ENCODE measurements at regions not wholly inside any gene's neighbourhood (a gene's known extent, or its start where the extent isn't known, plus 50 kb on each side); places are given as distances from the start of the nearest gene placed in this dataset.

DNA sequence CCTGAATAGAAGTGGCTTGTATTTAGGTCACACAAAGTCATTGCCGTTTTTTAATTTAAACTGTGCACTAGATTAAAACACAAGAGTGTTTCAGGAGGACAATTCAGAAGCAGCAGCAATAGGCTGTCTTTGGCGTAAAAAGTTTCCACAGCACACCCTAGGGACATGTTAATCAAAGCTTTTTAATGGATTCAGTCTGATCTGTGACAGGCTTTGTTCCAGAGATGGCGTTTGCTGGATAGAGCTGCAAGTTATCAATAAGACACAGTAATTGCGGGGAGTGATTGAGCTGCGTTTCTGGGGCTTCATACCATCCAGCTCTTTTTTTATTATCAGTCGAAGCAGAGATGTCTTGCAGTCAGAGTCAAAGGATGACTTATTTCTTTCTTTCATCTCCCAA, 300.3 kb downstream of the ZNF608 start:
- no peak overlapping the region for H3K4me3 ChIP-seq (ENCODE audit: control insufficient read depth, low read depth, low read length)
- no peak for DNase-seq (ENCODE audit: low read depth)
- TF ChIP-seq, protein P1, sequence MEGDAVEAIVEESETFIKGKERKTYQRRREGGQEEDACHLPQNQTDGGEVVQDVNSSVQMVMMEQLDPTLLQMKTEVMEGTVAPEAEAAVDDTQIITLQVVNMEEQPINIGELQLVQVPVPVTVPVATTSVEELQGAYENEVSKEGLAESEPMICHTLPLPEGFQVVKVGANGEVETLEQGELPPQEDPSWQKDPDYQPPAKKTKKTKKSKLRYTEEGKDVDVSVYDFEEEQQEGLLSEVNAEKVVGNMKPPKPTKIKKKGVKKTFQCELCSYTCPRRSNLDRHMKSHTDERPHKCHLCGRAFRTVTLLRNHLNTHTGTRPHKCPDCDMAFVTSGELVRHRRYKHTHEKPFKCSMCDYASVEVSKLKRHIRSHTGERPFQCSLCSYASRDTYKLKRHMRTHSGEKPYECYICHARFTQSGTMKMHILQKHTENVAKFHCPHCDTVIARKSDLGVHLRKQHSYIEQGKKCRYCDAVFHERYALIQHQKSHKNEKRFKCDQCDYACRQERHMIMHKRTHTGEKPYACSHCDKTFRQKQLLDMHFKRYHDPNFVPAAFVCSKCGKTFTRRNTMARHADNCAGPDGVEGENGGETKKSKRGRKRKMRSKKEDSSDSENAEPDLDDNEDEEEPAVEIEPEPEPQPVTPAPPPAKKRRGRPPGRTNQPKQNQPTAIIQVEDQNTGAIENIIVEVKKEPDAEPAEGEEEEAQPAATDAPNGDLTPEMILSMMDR (conservative IDR thresholded peaks at IDR 0.05; ENCODE audit: control insufficient read depth, insufficient read depth, low read depth, low read length): no peak

DNA sequence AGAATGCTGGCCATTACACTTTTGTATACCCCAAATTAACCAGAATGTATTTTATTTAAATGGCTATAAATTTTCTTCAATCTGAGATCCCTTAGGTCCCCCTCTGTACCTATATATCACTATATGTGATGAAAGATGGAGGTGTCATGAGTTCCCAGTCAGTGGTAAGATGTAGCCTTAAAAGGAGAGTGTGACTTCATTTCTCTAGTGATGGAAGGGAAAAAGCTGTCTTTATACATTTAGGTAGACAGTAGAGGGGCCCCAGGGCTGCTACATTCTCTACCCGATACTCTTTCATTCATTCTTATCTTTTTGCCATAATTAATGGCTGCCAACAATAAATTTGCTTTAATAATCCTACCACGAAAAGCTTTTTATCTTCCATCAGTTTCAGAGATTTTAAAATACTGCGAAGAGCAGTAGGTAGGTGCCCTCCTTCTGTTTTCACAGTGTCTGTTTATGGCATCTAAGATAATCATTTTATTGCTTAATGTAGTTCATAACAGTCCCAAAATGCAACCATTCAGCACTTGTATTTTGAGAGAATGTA, 301.3 kb downstream of the ZNF608 start:
- no peak for DNase-seq (ENCODE audit: low read depth)
- no peak overlapping the region for H3K4me3 ChIP-seq (ENCODE audit: control insufficient read depth, low read depth, low read length)
- TF ChIP-seq, protein P1 (conservative IDR thresholded peaks at IDR 0.05; ENCODE audit: control insufficient read depth, insufficient read depth, low read depth, low read length): no peak

DNA sequence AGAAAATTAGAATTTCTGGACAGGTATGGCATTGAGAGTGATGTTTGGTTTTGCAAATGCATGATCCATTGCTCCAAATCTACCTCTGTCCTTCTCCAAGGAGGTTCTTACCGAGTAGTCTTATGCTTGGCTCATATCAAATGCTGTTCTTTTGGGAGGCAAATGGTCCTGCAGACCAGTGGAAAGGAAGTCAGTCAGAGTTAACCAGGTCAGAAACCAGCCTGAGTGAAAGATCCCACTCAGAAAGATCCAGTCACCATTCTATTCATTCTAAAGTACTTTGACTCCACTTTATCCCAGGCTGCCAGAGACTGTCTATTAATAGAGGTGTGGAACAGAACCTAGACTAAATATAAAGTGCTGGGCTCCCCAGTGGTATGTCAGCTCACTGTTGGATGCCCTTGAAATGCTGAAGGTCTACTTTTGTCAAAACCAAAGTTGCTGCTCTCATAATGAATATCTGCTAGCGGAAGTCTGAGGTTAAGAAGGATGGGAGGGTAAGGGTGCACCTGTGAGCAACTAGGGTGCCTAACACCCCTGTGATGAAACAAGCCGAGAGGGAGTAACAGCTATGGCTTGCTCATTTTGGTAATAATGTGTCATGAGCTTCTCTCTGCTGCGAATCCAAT, 302.2 kb downstream of the ZNF608 start:
- TF ChIP-seq, protein P1 (conservative IDR thresholded peaks at IDR 0.05; ENCODE audit: control insufficient read depth, insufficient read depth, low read depth, low read length): no peak
- no peak overlapping the region for H3K4me3 ChIP-seq (ENCODE audit: control insufficient read depth, low read depth, low read length)
- DNase-seq (ENCODE audit: low read depth): no peak

DNA sequence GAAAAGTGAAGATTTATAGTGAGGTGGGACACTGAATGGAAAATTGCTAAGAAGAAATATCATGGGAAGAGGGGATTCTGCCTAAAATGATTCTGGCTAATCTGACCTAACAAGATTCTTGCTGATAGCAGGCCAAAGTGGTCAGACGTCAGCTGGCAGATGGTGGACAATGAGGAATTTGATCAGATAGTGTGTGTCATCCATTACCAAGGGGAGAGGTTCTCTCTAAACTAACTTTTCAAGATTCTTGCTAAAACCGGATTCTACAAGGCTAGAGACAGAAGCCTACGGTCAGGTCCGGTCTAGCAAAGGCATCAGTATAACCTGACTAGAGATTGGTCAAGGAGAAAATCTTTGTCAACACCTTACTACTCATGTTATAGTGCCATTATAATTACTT, 306.0 kb downstream of the ZNF608 start:
- TF ChIP-seq, protein P1 (conservative IDR thresholded peaks at IDR 0.05; ENCODE audit: control insufficient read depth, insufficient read depth, low read depth, low read length): no peak
- no peak for DNase-seq (ENCODE audit: low read depth)
- no peak overlapping the region for H3K4me3 ChIP-seq (ENCODE audit: control insufficient read depth, low read depth, low read length)

DNA sequence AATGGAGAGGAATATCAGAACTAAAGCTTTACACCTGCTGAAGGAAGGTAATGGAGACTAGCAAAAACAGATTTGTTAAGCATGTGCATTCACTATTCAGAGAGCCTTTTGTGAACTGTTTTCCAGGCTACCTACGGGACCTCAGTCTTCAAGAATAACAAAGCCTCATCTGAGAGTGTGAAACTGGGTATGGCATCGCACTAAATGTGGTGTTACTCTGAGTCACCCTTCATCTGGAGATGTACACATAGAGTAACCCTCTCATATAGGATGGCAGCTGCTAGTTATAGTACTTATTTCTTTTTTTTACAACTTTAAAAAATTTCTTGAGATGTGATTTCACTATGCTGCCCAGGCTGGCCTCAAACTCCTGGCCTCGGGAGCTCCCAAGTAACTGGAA, 306.8 kb downstream of the ZNF608 start:
- H3K4me3 ChIP-seq (ENCODE audit: control insufficient read depth, low read depth, low read length): no peak overlapping the region

DNA sequence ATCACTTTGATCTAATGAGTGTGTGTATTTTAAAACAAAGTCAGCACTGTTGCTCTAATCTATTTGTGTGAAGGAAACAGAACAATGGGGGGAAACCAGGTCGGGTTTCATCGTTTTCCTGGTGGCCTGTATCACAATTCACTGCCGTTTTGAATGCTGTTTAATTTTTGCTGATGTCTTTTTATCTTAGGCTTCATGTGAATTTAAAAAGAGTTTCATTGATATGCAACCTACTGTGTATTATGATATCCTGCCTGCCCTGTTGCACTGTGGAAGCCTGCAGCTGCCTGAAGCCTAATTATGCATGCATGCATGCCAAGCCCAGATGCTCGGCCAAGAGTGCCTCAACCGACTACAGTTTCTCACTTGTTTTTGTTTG, 307.5 kb downstream of the ZNF608 start:
- TF ChIP-seq, protein P1 (conservative IDR thresholded peaks at IDR 0.05; ENCODE audit: control insufficient read depth, insufficient read depth, low read depth, low read length): no peak
- no peak overlapping the region for H3K4me3 ChIP-seq (ENCODE audit: control insufficient read depth, low read depth, low read length)
- no peak for DNase-seq (ENCODE audit: low read depth)

More for the DNA sequence above, 306.8 kb downstream of the ZNF608 start:
- TF ChIP-seq, protein P1 (conservative IDR thresholded peaks at IDR 0.05; ENCODE audit: control insufficient read depth, insufficient read depth, low read depth, low read length): no peak
- DNase-seq (ENCODE audit: low read depth): no peak

Data from fibroblast of mammary gland (primary cell).